Motor neuron (in vitro differentiated cells): ENCODE measurements at regions not wholly inside any gene's neighbourhood (a gene's known extent, or its start where the extent isn't known, plus 50 kb on each side); places are given as distances from the start of the nearest gene placed in this dataset.
A peak's percentile ranks its signal among the peaks of the same experiment; 100 is the strongest.

Source experiments
- ATAC-seq, 8 experiments: fragments of 200-7000 bp; cut with Tn5 transposase; replicated peaks in 6 of 8; 2 replicates each; pipeline ENCODE4 v1.8.0; 2021; ENCODE audit warnings: mild to moderate bottlenecking in 8 of 8, moderate library complexity in 8 of 8
- H3K27ac ChIP-seq, 2 donors: fragments of 250-450 bp; sonication (Bioruptor Pico); 2 replicates each; pipeline ENCODE4 v1.9.0; 2021; ENCODE audit warnings: antibody characterized with exemption in 2 of 2, mild to moderate bottlenecking in 2 of 2, moderate library complexity in 1 of 2
- H3K4me1 ChIP-seq, 2 donors: fragments of 250-450 bp; sonication (Bioruptor Pico); replicated peaks in 1 of 2; 2 replicates each; pipeline ENCODE4 v1.6.1; 2021; ENCODE audit warnings: antibody characterized with exemption in 2 of 2, mild to moderate bottlenecking in 2 of 2, moderate library complexity in 1 of 2
- H3K4me3 ChIP-seq, 5 donors: fragments of 250-450 bp; sonication (Bioruptor Pico); 2 replicates each; pipeline ENCODE4 v1.9.0; 2021; ENCODE audit warnings: antibody characterized with exemption in 5 of 5, mild to moderate bottlenecking in 5 of 5, moderate library complexity in 4 of 5
- WGBS, 10 experiments: fragments of 450-650 bp; shearing (Covaris generic); methylation state at CpG; one replicate each; pipeline ENCODE4 v1.0.0; 2022; 5-methylcytosine and 5-hydroxymethylcytosine counted together
- in situ Hi-C, 9 experiments: fragments of 400-800 bp; cut with MboI; loops; one replicate each; pipeline ENCODE4 v1.15.0; 2021; ENCODE audit warnings: low sequenced_read_pairs in 9 of 9, low pct_unique_long_range_greater_than_20kb in 2 of 9; ENCODE audit not compliant: unreplicated experiment in 9 of 9

DNA sequence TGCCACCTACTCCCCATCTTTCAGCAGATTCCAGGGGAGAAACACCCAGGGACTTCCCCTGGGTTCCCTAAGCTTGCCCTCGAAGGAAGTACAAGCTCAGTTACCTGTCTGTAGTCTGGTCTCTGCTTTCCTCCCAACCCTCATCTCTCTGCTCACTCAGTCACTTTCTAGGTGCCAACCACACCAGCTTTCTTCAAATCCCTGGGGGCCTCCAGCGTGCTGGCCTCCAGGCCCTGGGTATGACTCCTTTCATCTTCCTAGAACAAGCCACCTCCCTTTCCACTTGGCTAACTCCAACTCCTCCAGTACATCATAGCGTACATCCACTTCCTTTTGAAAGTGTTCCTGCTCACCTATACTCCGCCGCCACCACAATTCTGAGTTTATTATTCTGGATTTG is 222.6 kb downstream of the SNX18 start:
- 80 to 100% (median 96%) methylated on average over 1 to 5 of the region's 5 CpGs; no CpG with 5 or more reads in 2 of the 10 experiments for WGBS, 10 experiments
- H3K4me1 ChIP-seq, result peaks cover 4 to 13% of the 10 kb centered on the region in 2 donors
- no peak overlapping the region for H3K4me3 ChIP-seq
- in situ Hi-C loops, result loop anchor here in 1 of 9 experiments (25.0 kb wide), 1 partner anchor 228 kb away; the partner anchor contains the start of gene SNX18
- H3K27ac ChIP-seq, result no peak overlapping the region
- no peak for ATAC-seq

DNA sequence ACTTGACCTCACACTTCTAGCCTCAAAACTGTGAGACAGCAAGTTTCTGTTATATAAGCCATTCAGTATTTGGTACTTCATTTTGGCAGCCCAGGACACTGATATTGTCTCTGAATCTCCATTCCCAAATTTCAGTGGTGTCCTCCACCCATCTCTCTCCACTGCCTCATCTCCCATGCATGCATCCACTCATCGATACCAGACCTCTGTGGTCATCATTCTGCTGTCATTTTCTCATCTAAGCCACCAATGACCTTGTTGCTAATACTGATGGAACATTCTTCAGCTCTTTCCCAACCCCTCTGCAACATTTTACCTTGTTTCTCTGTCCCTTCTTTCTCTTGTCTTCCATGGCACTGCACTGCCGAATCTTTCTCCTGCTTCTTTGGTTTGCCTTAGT is 221.8 kb downstream of the SNX18 start:
- no peak overlapping the region for H3K4me3 ChIP-seq
- peaks cover 4 to 11% of the 10 kb centered on the region in 2 donors for H3K4me1 ChIP-seq
- in situ Hi-C loops, result loop anchor here in 1 of 9 experiments (25.0 kb wide), 1 partner anchor 227 kb away; the partner anchor contains the start of gene SNX18
- no peak for ATAC-seq
- WGBS, 10 experiments, result 50 to 100% (median 90%) methylated on average over 1 to 2 of the region's 2 CpGs
- no peak overlapping the region for H3K27ac ChIP-seq

DNA sequence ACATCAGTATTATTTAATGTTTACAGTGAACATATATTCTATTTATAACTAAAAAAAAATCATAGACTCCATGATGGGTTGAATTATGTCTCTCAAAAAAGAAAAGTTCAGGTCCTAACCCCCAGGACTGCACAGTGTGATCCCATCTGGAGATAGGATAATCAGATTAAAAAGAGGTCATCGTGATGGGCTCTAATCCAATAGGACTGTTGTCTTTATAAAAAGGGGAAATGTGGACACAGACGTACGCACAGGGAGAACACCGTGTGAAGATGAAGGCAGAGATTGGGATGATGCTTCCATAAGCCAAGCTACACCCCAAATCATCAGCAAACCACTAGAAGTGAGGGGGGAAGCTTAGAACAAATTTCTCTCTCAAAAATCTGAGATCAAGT is 221.4 kb downstream of the SNX18 start:
- in situ Hi-C loops, result loop anchor here in 1 of 9 experiments (25.0 kb wide), 1 partner anchor 227 kb away; the partner anchor contains the start of gene SNX18
- no peak for ATAC-seq
- Histone ChIP-seq H3K27ac (no peak overlapping the region), H3K4me1 (peaks cover 2 to 7% of the 10 kb centered on the region in 2 donors), H3K4me3 (no peak overlapping the region)
- WGBS, 10 experiments, result 76 to 100% (median 93%) methylated on average over 1 to 4 of the region's 4 CpGs; no CpG with 5 or more reads in 1 of the 10 experiments

- H3K27ac ChIP-seq, result no peak overlapping the region
- ATAC-seq, result peak in 3 of 8 experiments; percentile 25 to 80 (median 43)
Observed at GRCh38 chr5:54738118-54738972, 220.8 kb downstream of the SNX18 start.

DNA sequence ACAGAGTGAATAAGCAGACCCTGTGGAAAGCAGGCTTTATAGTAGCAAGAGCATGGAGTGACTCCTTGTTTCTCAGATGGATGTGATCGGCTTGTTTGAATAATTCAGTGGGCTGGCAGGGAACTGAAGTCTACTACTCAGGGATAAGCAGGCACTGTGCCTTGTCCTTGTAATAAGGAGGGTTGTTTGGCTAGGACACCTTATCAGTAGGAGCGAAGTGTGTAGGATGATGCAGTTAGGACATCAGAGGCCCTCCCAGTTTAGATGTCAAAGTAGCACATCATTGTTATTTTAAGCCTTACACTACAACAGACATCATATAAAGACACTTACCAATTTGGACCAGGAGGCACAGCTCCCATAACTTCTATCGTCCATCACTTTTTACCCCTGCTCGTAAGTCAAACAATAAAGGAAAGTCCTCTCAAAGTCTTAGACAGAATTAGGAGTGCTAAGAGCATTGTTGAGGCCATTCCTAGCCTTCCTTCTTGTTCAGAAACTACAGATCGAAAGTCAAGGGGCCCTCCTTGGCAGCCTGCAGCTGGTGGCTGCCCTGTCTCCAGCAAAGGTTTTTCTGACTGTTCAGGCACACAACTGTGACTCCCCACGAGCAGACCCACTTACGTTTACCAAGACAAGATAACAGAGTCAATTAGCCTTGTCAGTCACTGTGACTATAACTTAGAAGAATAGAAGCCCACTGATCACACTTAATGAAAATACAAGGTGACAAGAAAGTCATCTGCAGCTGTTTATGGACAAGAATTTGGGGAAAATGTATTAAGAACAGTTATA is 218.6 kb downstream of the SNX18 start:
- Histone ChIP-seq H3K4me1 (no peaks in the 10 kb centered on the region), H3K4me3 (no peak overlapping the region), H3K27ac (no peak overlapping the region)
- no peak for ATAC-seq
- in situ Hi-C loops, result loop anchor here in 1 of 9 experiments (25.0 kb wide), 1 partner anchor 224 kb away; the partner anchor contains the start of gene SNX18
- WGBS, 10 experiments, result 70 to 100% (median 87%) methylated on average over 3 to 6 of the region's 7 CpGs; no CpG with 5 or more reads in 4 of the 10 experiments

More at GRCh38 chr5:54738118-54738972, 220.8 kb downstream of the SNX18 start:
- in situ Hi-C loops, result loop anchor here in 1 of 9 experiments (25.0 kb wide), 1 partner anchor 226 kb away; the partner anchor contains the start of gene SNX18
- Histone ChIP-seq H3K4me3 (no peak overlapping the region), H3K4me1 (peaks cover 0 to under 1% of the 10 kb centered on the region in 2 donors)
- 7 to 90% (median 79%) methylated on average over 1 to 5 of the region's 6 CpGs; no CpG with 5 or more reads in 1 of the 10 experiments for WGBS, 10 experiments

DNA sequence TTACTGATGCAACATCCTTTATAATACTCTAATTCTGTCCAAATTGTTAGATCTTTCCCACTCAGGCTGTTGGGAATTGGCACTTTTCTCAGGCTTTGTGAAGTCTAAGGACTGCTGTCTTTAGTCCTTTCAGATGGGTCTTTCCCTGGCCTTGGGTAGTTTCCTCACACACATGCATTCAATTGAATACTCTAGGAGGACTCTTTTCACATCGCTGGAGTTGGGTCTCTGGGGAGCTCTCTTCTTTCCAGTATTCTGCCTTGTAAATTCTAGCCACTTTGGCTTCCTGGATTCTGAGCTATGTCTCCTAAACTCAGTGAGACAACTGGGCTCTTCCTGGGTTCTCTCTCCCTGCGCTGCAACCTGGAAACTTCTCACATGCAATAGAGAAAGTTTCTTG is 215.5 kb downstream of the SNX18 start:
- ATAC-seq, result no peak
- Histone ChIP-seq H3K4me1 (no peaks in the 10 kb centered on the region), H3K4me3 (no peak overlapping the region), H3K27ac (no peak overlapping the region)
- in situ Hi-C loops, result loop anchor here in 1 of 9 experiments (25.0 kb wide), 1 partner anchor 221 kb away; the partner anchor contains the start of gene SNX18
- WGBS, 10 experiments, result 57 to 86% (median 68%) methylated on average over 1 to 2 of the region's 2 CpGs; no CpG with 5 or more reads in 2 of the 10 experiments

GRCh38 chr5:54732108-54732507 is 214.5 kb downstream of the SNX18 start:
- Histone ChIP-seq H3K4me1 (peaks cover 0 to 2% of the 10 kb centered on the region in 2 donors), H3K4me3 (no peak overlapping the region), H3K27ac (no peak overlapping the region)
- 36 to 100% (median 72%) methylated on average over 1 of the region's 1 CpG for WGBS, 10 experiments
- ATAC-seq, result no peak
- in situ Hi-C loops, result loop anchor here in 1 of 9 experiments (25.0 kb wide), 1 partner anchor 220 kb away; the partner anchor contains the start of gene SNX18

- in situ Hi-C loops, result loop anchor here in 2 of 9 experiments (10.0 to 25.0 kb wide), 2 partner anchors 184 to 216 kb away; partner anchors contain the start of gene SNX18 (in 1 of the 2)
- WGBS, 10 experiments, result 50 to 100% (median 90%) methylated on average over 1 of the region's 1 CpG; no CpG with 5 or more reads in 3 of the 10 experiments
- Histone ChIP-seq H3K4me1 (peaks cover 0 to 2% of the 10 kb centered on the region in 2 donors), H3K27ac (no peak overlapping the region), H3K4me3 (no peak overlapping the region)
- ATAC-seq, result peak in 3 of 8 experiments; percentile 22 to 72 (median 59)
Observed at GRCh38 chr5:54728588-54728915, 211.0 kb downstream of the SNX18 start.

DNA sequence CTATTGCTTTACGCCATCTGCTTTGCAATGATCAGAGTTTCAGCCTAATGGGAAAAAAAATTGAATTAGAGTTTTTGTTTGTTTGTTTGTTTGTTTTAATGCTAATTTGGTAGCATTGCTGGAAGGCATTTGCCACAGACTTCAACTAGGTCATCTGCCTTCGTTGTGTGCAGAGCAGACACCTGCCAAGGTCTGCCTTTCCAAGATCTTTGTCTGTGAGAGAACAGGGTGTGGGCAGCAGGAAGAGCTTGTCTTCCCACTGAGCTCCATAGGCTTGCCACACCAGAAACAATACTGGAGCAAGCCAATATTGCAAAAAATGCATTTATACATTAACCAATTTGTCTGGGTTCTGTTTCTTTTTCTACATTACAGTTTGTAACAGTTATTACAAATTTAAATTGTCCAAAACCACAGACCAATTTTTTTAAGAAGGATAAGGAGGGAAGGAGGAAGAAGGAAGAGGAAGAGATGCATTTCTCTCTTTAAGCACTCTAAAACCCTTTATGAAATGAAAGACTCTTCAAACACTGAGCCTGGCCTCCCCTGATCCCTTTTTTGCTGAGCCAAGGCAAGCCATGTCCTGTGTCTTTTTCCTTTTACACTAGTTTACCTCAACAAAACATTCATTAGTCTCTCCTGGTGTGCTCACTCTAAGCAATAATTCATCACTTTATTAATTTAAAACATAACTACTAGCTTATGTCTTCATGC is 210.5 kb downstream of the SNX18 start:
- 50 to 92% (median 60%) methylated on average over 1 to 2 of the region's 2 CpGs; no CpG with 5 or more reads in 1 of the 10 experiments for WGBS, 10 experiments
- no peak overlapping the region for H3K27ac ChIP-seq
- ATAC-seq, result peak in 3 of 8 experiments; percentile 39 to 76 (median 65)
- H3K4me1 ChIP-seq, result peaks cover 0 to 2% of the 10 kb centered on the region in 2 donors
- no peak overlapping the region for H3K4me3 ChIP-seq
- in situ Hi-C loops, result loop anchor here in 2 of 9 experiments (10.0 to 25.0 kb wide), 2 partner anchors 183 to 216 kb away; partner anchors contain the start of gene SNX18 (in 1 of the 2)

DNA sequence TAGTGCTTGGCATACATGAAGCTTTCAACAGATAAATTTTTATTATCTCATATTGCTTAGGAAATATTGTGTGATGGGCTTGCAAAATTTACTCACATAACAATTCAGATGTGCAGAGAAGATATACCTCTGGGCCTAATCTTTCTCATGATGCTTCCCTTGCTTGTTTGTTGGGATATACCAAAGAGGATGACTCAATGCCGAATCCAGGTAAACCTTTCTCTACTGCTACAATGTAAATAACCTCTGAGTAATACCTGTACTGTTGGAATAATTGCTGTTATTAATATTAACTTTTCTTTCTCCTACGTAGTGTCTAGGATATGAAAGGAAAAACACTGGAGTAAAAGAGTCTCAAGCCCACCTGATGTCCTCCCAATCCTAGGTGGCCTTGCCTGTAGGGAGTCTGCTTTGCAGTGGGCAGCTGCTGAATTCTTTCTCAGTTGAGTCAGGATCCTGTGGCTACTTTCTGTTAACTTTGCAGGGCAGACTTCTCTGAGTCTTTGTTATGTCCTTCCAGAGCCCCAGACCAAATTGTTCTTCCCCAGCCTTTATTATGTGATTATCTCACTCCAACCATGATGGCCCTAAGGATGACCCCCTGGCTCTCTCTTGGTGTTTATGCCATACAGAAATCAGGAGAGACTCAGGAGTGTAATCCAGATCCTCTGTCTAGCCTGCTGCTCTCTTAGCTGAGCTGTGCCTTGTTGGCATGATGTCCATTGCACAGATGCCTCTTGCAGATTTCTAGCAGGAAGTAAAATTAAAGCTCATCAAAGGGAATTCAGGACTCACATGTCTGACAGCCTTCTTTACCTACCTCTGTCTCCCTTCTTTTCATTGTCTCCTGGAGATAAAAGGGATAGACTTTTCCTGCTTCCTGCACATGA is 208.1 kb downstream of the SNX18 start:
- WGBS, 10 experiments, result 13 to 75% (median 63%) methylated on average over 1 to 2 of the region's 2 CpGs; no CpG with 5 or more reads in 2 of the 10 experiments
- Histone ChIP-seq H3K27ac (no peak overlapping the region), H3K4me3 (no peak overlapping the region), H3K4me1 (peaks cover 0 to 2% of the 10 kb centered on the region in 2 donors)
- ATAC-seq, result no peak
- in situ Hi-C loops, result loop anchor here in 2 of 9 experiments (10.0 to 25.0 kb wide), 2 partner anchors 181 to 213 kb away; partner anchors contain the start of gene SNX18 (in 1 of the 2)

DNA sequence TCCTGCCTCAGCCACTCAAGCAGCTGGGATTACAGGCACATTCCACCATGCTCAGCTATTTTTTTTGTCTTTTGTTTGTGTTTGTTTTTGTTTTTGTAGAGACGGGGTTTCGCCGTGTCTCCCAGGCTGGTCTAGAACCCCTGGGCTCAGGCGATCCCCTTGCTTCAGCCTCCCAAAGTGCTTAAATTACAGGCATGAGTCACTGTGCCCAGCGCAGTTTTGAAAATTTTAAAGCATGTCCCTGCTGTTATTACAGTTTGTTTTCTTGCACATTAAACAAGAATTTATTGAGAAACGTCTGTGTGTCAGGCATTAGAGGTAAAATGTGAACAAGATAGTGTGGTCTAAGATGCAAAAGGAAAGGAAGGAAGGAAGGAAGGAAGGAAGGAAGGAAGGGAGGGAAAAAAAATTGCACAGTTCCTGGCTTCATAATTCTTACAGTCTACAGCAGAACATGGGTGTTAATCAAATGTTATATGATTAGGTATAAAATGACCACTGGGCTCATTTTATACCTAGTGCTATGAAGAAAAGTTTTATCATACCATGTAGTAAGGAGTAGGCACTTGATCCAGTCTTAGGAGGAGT is 205.4 kb downstream of the SNX18 start:
- Histone ChIP-seq H3K27ac (no peak overlapping the region), H3K4me3 (no peak overlapping the region), H3K4me1 (peaks cover 2 to 7% of the 10 kb centered on the region in 2 donors)
- in situ Hi-C loops, result loop anchor here in 1 of 9 experiments (10.0 kb wide), 1 partner anchor 178 kb away; no protein-coding TSS in a partner anchor
- 14 to 80% (median 69%) methylated on average over 1 to 6 of the region's 6 CpGs; no CpG with 5 or more reads in 2 of the 10 experiments for WGBS, 10 experiments
- ATAC-seq, result no peak
